Transverse colon (tissue), 4 donors: ENCODE measurements at regions not wholly inside any gene's neighbourhood (a gene's known extent, or its start where the extent isn't known, plus 50 kb on each side); places are given as distances from the start of the nearest gene placed in this dataset.

ENCODE experiments used
- CTCF ChIP-seq, 5 experiments: fragments of 200-600 bp in 3 of 5; fragments of 450-650 bp in 2 of 5; sonication (generic) in 3 of 5; IDR thresholded peaks; 1 replicate in 2 of 5; 2 replicates in 3 of 5; pipeline ENCODE4 v1.5.1; 2016 to 2017; ENCODE audit warnings: antibody characterized with exemption in 5 of 5, inconsistent platforms in 3 of 5, mild to moderate bottlenecking in 2 of 5, moderate library complexity in 1 of 5
- EP300 ChIP-seq: sonication (generic); formaldehyde crosslinking; IDR thresholded peaks from one replicate; pipeline ENCODE4 v1.6.1; 2017; ENCODE audit warnings: antibody characterized with exemption, low read depth
- POLR2AphosphoS5 ChIP-seq, 3 donors: sonication (generic); formaldehyde crosslinking; IDR thresholded peaks; one replicate each; pipeline ENCODE4 v1.6.1; 2016; ENCODE audit warnings: antibody characterized with exemption in 3 of 3

GRCh38 chr5:110085826-110086225, 396.1 kb downstream of the MAN2A1 start:
- no peak for TF ChIP-seq CTCF (IDR thresholded peaks at IDR 0.05)
- no peak for TF ChIP-seq EP300
- TF ChIP-seq POLR2AphosphoS5 (IDR thresholded peaks at IDR 0.05) = no peak
